Transverse colon (tissue), 4 donors: ENCODE measurements at regions not wholly inside any gene's neighbourhood (a gene's known extent, or its start where the extent isn't known, plus 50 kb on each side); places are given as distances from the start of the nearest gene placed in this dataset.

Source experiments
- DNase-seq: peaks from one replicate; pipeline ENCODE4 v3.0.0-alpha.2; 2019
- H3K27ac ChIP-seq, 4 donors: fragments of 200-600 bp; sonication (generic); 2 replicates each; pipeline ENCODE4 v1.5.1; 2016 to 2018; ENCODE audit warnings: inconsistent platforms in 4 of 4
- H3K27me3 ChIP-seq: fragments of 200-600 bp; sonication (generic); 2 replicates; pipeline ENCODE4 v1.5.1; 2017; ENCODE audit warnings: inconsistent platforms
- H3K36me3 ChIP-seq, 4 donors: fragments of 200-600 bp; sonication (generic); 2 replicates each; pipeline ENCODE4 v1.5.1; 2017 to 2019; ENCODE audit warnings: inconsistent platforms in 4 of 4
- H3K4me1 ChIP-seq, 4 donors: fragments of 200-600 bp; sonication (generic); 2 replicates each; pipeline ENCODE4 v1.5.1; 2017 to 2020; ENCODE audit warnings: inconsistent platforms in 4 of 4
- H3K4me3 ChIP-seq, 4 donors: fragments of 200-600 bp; sonication (generic); 1 replicate in 1 of 4; 2 replicates in 3 of 4; pipeline versions ENCODE4 v1.5.1 to v1.6.1; 2017 to 2019; ENCODE audit warnings: inconsistent platforms in 4 of 4
- H3K9me3 ChIP-seq, 2 donors: fragments of 200-600 bp; sonication (generic); 2 replicates each; pipeline ENCODE4 v1.5.1; 2017 to 2019; ENCODE audit warnings: inconsistent platforms in 2 of 2
- CTCF ChIP-seq, 5 experiments: fragments of 200-600 bp in 3 of 5; fragments of 450-650 bp in 2 of 5; sonication (generic) in 3 of 5; IDR thresholded peaks; 1 replicate in 2 of 5; 2 replicates in 3 of 5; pipeline ENCODE4 v1.5.1; 2016 to 2017; ENCODE audit warnings: antibody characterized with exemption in 5 of 5, inconsistent platforms in 3 of 5, mild to moderate bottlenecking in 2 of 5, moderate library complexity in 1 of 5
- EP300 ChIP-seq: sonication (generic); formaldehyde crosslinking; IDR thresholded peaks from one replicate; pipeline ENCODE4 v1.6.1; 2017; ENCODE audit warnings: antibody characterized with exemption, low read depth
- POLR2A ChIP-seq: fragments of 450-650 bp; IDR thresholded peaks from one replicate; pipeline ENCODE4 v1.6.1; 2016; ENCODE audit warnings: antibody characterized with exemption, mild to moderate bottlenecking, moderate library complexity
- POLR2AphosphoS5 ChIP-seq, 3 donors: sonication (generic); formaldehyde crosslinking; IDR thresholded peaks; one replicate each; pipeline ENCODE4 v1.6.1; 2016; ENCODE audit warnings: antibody characterized with exemption in 3 of 3
- WGBS, 2 donors: methylation state at CpG; one replicate each; pipeline ENCODE4 v1.1.5; 2018; ENCODE audit warnings: low coverage in 1 of 2; 5-methylcytosine and 5-hydroxymethylcytosine counted together
- in situ Hi-C, 4 donors: fragments of 200-750 bp; cut with MboI; loops; one replicate each; pipeline versions ENCODE4 v1.15.0 to v1.15.1; 2017; ENCODE audit warnings: low sequenced_read_pairs in 3 of 4, low pct_ligation_motif_present in 1 of 4, low pct_unique_long_range_greater_than_20kb in 1 of 4
- intact Hi-C: fragments of 100-400 bp; cut with DNase I; formaldehyde crosslinking; loops from one replicate; pipeline ENCODE4 v1.15.1; 2023; ENCODE audit warnings: low total_unique reads

DNA sequence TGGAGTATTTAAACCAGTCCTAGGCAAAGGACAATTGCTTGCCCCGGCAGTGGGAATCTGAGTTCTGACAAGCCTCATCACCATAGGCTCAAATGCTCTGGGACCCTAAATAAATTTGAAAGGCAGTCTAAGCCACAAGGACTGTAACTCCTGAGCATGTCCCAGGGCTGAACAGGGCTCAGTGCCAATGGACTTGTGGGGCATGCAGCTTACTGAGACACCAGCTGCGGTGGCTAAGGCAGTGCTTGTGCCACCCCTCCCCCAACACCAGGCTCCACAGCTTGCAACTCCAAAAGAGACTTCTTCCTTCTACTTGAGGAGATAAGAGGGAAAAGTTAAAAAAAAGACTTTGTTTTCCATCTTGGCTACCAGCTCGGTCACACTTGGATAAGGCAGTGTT lies 289.7 kb upstream of the DCBLD2 start:
- no peaks in the 10 kb centered on the region for H3K27me3 ChIP-seq
- H3K36me3 ChIP-seq: no peaks in the 10 kb centered on the region
- H3K4me1 ChIP-seq: no peaks in the 10 kb centered on the region
- H3K9me3 ChIP-seq: no peaks in the 10 kb centered on the region
- DNase-seq: no peak
- 91% methylated on average over 3 of the region's 3 CpGs; no CpG with 5 or more reads in 1 of the 2 donors for WGBS, 2 donors
- intact Hi-C loops (no loop called here), in situ Hi-C loops (no loop called here)
- no peak for TF ChIP-seq POLR2AphosphoS5 (IDR thresholded peaks at IDR 0.05)
- no peak for TF ChIP-seq CTCF (IDR thresholded peaks at IDR 0.05)
- TF ChIP-seq POLR2A: no peak
- no peak for TF ChIP-seq EP300
- no peak overlapping the region for H3K4me3 ChIP-seq
- no peak overlapping the region for H3K27ac ChIP-seq

GRCh38 chr3:99188936-99189335 lies 287.4 kb upstream of the DCBLD2 start:
- DNase-seq: no peak
- in situ Hi-C loops (no loop called here), intact Hi-C loops (no loop called here)
- H3K4me1 ChIP-seq: no peaks in the 10 kb centered on the region
- no peak overlapping the region for H3K27ac ChIP-seq
- H3K9me3 ChIP-seq: no peaks in the 10 kb centered on the region
- H3K36me3 ChIP-seq: no peaks in the 10 kb centered on the region
- no peaks in the 10 kb centered on the region for H3K27me3 ChIP-seq
- H3K4me3 ChIP-seq: no peak overlapping the region
- TF ChIP-seq EP300 (no peak), POLR2A (no peak), CTCF (IDR thresholded peaks at IDR 0.05) (no peak), POLR2AphosphoS5 (IDR thresholded peaks at IDR 0.05) (no peak)

DNA sequence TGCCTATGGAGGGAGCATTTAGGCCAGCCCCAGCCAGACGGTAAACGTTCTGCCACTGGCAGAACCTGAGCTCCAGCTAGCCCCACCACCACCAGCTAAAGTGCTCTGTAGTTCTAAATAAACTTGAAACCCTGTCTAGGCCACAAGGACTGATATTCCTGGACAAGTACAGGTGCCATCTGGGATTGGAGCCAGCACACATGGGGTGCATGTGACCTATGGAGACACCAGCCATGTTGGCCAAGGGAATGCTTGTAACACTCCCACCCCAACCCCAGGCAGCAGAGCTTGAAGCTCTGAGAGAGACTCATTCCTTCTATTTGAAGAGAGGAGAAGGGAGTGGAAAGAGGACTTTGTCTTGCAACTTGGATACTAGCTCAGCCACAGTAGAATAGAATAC lies 284.5 kb upstream of the DCBLD2 start:
- no peaks in the 10 kb centered on the region for H3K27me3 ChIP-seq
- no peaks in the 10 kb centered on the region for H3K4me1 ChIP-seq
- WGBS, 2 donors: 88% methylated on average over 2 of the region's 2 CpGs; no CpG with 5 or more reads in 1 of the 2 donors
- TF ChIP-seq POLR2AphosphoS5 (IDR thresholded peaks at IDR 0.05): no peak
- TF ChIP-seq CTCF (IDR thresholded peaks at IDR 0.05): no peak
- TF ChIP-seq POLR2A: no peak
- TF ChIP-seq EP300: no peak
- no peak for DNase-seq
- in situ Hi-C loops: no loop called here
- no peaks in the 10 kb centered on the region for H3K9me3 ChIP-seq
- intact Hi-C loops: no loop called here
- no peaks in the 10 kb centered on the region for H3K36me3 ChIP-seq
- H3K27ac ChIP-seq: no peak overlapping the region
- H3K4me3 ChIP-seq: no peak overlapping the region

GRCh38 chr3:99176169-99176964 lies 274.9 kb upstream of the DCBLD2 start:
- Histone ChIP-seq H3K27ac (no peak overlapping the region), H3K4me1 (no peaks in the 10 kb centered on the region), H3K9me3 (no peaks in the 10 kb centered on the region), H3K36me3 (no peaks in the 10 kb centered on the region), H3K27me3 (no peaks in the 10 kb centered on the region), H3K4me3 (no peak overlapping the region)
- in situ Hi-C loops: loop anchor here in 2 of 4 donors (10.0 kb wide), 2 partner anchors 152 to 362 kb away; no protein-coding TSS in a partner anchor
- 26 to 55% methylated on average over 2 to 4 of the region's 4 CpGs for WGBS, 2 donors
- DNase-seq: no peak
- intact Hi-C loops: no loop called here
- TF ChIP-seq POLR2AphosphoS5 (IDR thresholded peaks at IDR 0.05) (no peak), POLR2A (no peak), EP300 (no peak), CTCF (IDR thresholded peaks at IDR 0.05) (no peak)
